ENCODE measurements at regions not wholly inside any gene's neighbourhood (a gene's known extent, or its start where the extent isn't known, plus 50 kb on each side); places are given as distances from the start of the nearest gene placed in this dataset.

GRCh38 chr12:4154672-4155225, 118.8 kb upstream of the CCND2 start:
- H3F3A ChIP-seq (ENCODE audit: insufficient read depth, low read depth): no peaks in the 10 kb centered on the region
- CTCF ChIA-PET: no interaction called here
- no peaks in the 10 kb centered on the region; the same call in 1 of the 2 replicates for H3K9me2 ChIP-seq (ENCODE audit: insufficient read depth)
- POLR2A ChIA-PET (ENCODE audit: unreplicated experiment): no interaction called here
- peaks cover 89% of the 10 kb centered on the region for H3K27me3 ChIP-seq (ENCODE audit: insufficient read depth, low read depth)
- H3K36me3 ChIP-seq (ENCODE audit: low read depth): no peaks in the 10 kb centered on the region
- intact Hi-C loops (cut with micrococcal nuclease; ENCODE audit: unreplicated experiment): no loop called here
- no peaks in the 10 kb centered on the region for H3K79me2 ChIP-seq (ENCODE audit: low read depth)
- H3K27ac ChIP-seq: no peak overlapping the region
- no peak for DNase-seq
- no TSS peak for BruUV-seq (replicated peaks)
- TF ChIP-seq EZH2 (IDR thresholded peaks at IDR 0.05; ENCODE audit: low read depth) (no peak), CTCF (conservative IDR thresholded peaks at IDR 0.05) (no peak)
- H3K4me3 ChIP-seq: no peak overlapping the region
- no peak overlapping the region for H3K4me2 ChIP-seq
- no peaks in the 10 kb centered on the region for H3K4me1 ChIP-seq (replicated peaks; ENCODE audit: insufficient read depth)
- no peak overlapping the region for H2AFZ ChIP-seq
- H4K20me1 ChIP-seq (ENCODE audit: insufficient read depth): no peaks in the 10 kb centered on the region
- H3K9me3 ChIP-seq (ENCODE audit: insufficient read depth, low read depth): no peaks in the 10 kb centered on the region

- Histone ChIP-seq H3K4me3 (no peak overlapping the region), H3K4me2 (no peak overlapping the region), H3K79me2 (ENCODE audit: low read depth) (no peaks in the 10 kb centered on the region), H3F3A (ENCODE audit: insufficient read depth, low read depth) (no peaks in the 10 kb centered on the region), H3K27ac (no peak overlapping the region), H4K20me1 (ENCODE audit: insufficient read depth) (no peaks in the 10 kb centered on the region), H3K9me2 (ENCODE audit: insufficient read depth) (no peaks in the 10 kb centered on the region; the same call in 1 of the 2 replicates), H2AFZ (no peak overlapping the region), H3K9me3 (ENCODE audit: insufficient read depth, low read depth) (no peaks in the 10 kb centered on the region), H3K27me3 (ENCODE audit: insufficient read depth, low read depth) (peaks cover 85% of the 10 kb centered on the region), H3K4me1 (replicated peaks; ENCODE audit: insufficient read depth) (no peaks in the 10 kb centered on the region), H3K36me3 (ENCODE audit: low read depth) (no peaks in the 10 kb centered on the region)
- ChIA-PET CTCF (no interaction called here), POLR2A (ENCODE audit: unreplicated experiment) (no interaction called here)
- DNase-seq: no peak
- intact Hi-C loops (cut with micrococcal nuclease; ENCODE audit: unreplicated experiment): no loop called here
- TF ChIP-seq EZH2 (IDR thresholded peaks at IDR 0.05; ENCODE audit: low read depth) (no peak), CTCF (conservative IDR thresholded peaks at IDR 0.05) (no peak)
- BruUV-seq (replicated peaks): no TSS peak
Measured at GRCh38 chr12:4153343-4153892, 120.1 kb upstream of the CCND2 start.

- no TSS peak for BruUV-seq (replicated peaks)
- no peak overlapping the region for H3K27ac ChIP-seq
- no peak overlapping the region for H3K4me2 ChIP-seq
- H3K9me2 ChIP-seq (ENCODE audit: insufficient read depth): no peaks in the 10 kb centered on the region; the same call in 1 of the 2 replicates
- no peak overlapping the region for H3K4me3 ChIP-seq
- no peaks in the 10 kb centered on the region for H3K79me2 ChIP-seq (ENCODE audit: low read depth)
- intact Hi-C loops (cut with micrococcal nuclease; ENCODE audit: unreplicated experiment): no loop called here
- no peaks in the 10 kb centered on the region for H3K36me3 ChIP-seq (ENCODE audit: low read depth)
- no peak for DNase-seq
- no peaks in the 10 kb centered on the region for H3K4me1 ChIP-seq (replicated peaks; ENCODE audit: insufficient read depth)
- CTCF ChIA-PET: no interaction called here
- POLR2A ChIA-PET (ENCODE audit: unreplicated experiment): no interaction called here
- H3K9me3 ChIP-seq (ENCODE audit: insufficient read depth, low read depth): no peaks in the 10 kb centered on the region
- no peaks in the 10 kb centered on the region for H3F3A ChIP-seq (ENCODE audit: insufficient read depth, low read depth)
- H3K27me3 ChIP-seq (ENCODE audit: insufficient read depth, low read depth): peaks cover 88% of the 10 kb centered on the region
- no peak for TF ChIP-seq CTCF (conservative IDR thresholded peaks at IDR 0.05)
- TF ChIP-seq EZH2 (IDR thresholded peaks at IDR 0.05; ENCODE audit: low read depth): no peak
- no peak overlapping the region for H2AFZ ChIP-seq
- H4K20me1 ChIP-seq (ENCODE audit: insufficient read depth): no peaks in the 10 kb centered on the region
Measured at GRCh38 chr12:4152145-4152795, 121.3 kb upstream of the CCND2 start.

Data from PC-9 (cell line).